HG03159 (cell line): ENCODE measurements at regions not wholly inside any gene's neighbourhood (a gene's known extent, or its start where the extent isn't known, plus 50 kb on each side); places are given as distances from the start of the nearest gene placed in this dataset.

Experiments used
- ATAC-seq: cut with Tn5 transposase; IDR thresholded peaks from one replicate; pipeline ENCODE4 v1.9.1; 2021; ENCODE audit warnings: mild to moderate bottlenecking, moderate library complexity; ENCODE audit not compliant: unreplicated experiment

DNA sequence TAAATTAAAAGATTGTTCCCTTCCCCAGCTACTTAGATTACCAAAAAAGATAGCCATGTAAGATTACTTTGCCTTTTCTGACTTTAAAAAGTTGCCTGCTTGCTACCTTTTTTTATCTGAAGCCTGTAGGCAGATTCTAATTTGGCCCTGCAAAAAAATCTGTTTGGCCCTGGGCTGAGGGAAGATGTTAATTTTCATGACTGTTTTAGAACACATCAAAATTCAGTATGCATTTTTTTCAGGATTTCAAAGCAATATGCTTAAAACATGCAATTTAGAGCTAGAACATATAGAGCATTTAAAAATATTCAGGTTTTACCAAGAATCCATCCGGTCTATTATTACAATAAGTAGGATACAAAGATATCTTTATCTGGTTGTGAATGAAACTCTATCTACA lies 563.6 kb downstream of the NR2F1-AS1 start:
- ATAC-seq = no peak

DNA sequence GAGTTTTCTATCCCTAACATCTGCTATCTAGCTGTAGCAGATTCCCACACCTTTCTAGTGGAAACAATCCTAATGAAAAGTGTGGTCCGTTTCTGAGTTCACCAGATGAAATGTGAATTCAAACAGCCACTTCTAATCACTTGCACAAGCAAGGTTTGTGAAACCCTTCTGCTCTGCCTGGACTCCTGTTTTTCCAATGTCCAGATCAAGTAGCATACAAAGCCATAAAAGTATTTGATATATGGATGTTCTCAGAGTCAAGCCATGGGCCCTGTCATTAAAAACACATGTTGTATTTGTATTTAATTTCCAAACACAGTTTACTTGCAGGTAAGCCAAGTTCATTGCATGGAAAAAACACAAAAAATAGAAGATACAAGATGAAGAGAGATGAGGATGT lies 570.4 kb downstream of the NR2F1-AS1 start:
- no peak for ATAC-seq

DNA sequence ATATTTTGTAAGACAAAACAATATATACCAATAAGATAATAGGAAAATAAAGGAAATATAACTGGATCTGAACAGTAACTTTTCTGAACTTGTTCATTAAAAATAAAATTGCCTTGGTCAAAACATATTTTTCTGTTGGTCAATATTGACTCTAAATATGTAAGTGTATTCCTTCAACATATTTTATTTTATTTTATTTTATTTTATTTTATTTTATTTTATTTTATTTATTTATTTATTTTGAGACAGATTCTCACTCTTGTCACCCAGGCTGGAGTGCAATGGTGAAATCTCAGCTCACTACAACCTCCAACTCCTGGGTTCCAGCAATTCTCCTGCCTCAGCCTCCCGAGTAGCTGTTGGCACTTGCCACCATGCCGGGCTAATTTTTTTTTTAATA lies 571.0 kb downstream of the NR2F1-AS1 start:
- ATAC-seq = no peak

DNA sequence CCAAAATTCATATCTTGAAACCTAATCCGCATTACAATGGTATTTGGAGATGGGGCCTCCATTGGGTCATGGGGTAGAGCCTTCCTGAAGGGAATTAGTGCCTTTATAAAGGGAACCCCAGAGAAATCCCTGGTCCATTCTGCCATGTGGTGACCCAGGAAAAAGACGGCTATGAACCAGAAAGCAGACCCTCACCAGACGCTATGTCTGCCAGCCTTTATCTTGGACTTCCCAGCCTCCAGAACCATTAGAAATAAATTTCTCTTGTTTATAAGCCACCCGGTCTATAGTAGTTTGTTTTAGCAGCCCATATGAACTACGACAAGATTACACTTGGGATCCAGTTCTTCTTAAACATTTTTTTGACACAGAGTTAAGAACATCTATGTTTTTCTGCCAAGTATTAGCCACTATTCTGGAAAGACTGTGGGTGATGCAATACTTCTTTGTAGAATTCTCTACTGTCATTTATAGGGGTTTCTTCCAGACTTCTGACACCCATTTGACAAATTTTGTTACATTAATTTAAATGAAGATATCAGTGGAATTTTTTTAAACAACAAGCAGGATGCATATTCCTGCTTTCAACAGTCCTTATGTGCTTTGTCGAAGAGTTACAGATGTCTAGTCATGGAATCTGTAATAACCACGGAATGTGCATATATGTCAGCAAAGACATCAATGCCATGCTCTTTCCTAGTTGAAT lies 572.4 kb downstream of the NR2F1-AS1 start:
- no peak for ATAC-seq

DNA sequence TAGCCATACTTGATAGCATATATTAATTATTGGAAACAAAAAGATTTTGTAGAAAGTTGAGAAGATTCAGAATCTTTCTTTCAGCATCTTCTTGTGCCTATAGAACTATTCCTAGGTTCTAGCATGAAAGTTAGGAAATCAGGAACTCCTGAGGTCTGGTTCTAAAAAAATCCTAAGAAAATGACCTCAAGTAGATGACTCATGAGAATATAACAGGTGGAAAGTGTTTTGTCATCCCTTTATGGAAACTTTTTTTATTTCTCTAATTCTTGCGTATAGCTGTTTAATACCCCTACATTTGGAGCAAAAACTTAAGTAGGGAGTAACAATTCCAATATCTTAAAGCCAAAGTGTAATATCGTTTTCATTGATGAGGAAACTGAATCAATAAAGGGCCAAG lies 574.1 kb downstream of the NR2F1-AS1 start:
- ATAC-seq = no peak

DNA sequence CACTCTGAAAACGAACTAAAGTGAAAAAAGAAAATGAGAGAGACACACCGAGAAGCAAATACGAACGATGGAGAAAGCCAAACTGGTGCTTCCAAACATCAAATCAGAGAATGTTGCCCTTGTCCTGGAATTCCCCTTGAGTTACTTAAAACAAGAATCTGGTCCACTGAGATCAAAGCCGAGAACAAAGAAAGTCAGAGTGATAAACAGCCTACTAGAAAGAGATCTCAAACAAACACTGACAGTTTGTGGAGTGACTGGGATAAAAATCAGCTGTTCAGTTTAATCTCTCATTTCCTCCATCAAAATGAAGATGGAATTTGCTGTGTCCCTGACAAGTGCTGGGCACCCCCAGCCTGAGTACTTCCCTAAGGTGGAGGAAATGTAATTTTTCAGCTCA lies 582.6 kb downstream of the NR2F1-AS1 start:
- no peak for ATAC-seq

- no peak for ATAC-seq
Observed at GRCh38 chr5:92994392-92994791, 586.6 kb downstream of the NR2F1-AS1 start.

DNA sequence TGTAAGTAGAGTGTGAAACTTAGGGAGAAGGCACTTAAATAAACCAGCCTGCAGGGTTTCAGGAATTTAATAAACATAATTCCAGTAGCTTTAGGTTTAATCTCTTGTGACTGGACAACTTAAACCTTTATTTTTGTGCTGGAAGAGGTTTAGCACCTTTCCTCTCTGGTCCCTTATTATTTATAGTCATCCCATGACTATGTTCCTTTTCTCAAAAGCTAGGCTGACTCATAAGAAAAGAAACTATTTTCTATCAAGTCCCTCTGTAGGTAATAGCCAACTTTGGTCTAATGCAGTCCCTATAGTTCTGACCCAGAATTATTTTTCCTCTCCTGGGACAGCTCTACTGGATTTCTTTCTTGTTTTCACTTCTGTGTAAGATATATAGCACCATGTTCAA lies 588.9 kb downstream of the NR2F1-AS1 start:
- no peak for ATAC-seq

DNA sequence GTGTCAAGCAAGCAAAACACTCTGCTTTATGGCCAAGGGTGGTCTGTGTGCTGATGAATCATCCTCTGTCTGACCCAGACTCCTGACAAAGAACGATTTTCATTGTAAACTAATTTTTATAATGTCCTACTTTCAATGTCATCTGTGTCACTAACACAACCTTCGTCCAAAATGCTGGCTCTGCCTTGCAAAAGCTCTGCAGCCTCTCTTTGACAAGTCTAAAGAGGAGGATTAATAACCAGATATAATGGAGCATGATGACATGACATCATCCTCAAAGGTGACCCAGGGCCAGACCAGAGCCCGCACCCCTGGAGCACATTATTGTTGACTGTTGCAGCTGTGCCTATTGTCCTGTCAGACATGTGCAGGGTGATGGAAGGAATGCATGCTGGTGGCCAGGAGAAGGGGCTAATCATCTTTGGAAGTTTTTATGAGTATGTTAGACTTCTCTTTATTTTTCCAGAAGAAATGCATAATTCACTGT lies 589.4 kb downstream of the NR2F1-AS1 start:
- ATAC-seq = no peak

GRCh38 chr5:92990771-92991170 lies 590.2 kb downstream of the NR2F1-AS1 start:
- no peak for ATAC-seq

DNA sequence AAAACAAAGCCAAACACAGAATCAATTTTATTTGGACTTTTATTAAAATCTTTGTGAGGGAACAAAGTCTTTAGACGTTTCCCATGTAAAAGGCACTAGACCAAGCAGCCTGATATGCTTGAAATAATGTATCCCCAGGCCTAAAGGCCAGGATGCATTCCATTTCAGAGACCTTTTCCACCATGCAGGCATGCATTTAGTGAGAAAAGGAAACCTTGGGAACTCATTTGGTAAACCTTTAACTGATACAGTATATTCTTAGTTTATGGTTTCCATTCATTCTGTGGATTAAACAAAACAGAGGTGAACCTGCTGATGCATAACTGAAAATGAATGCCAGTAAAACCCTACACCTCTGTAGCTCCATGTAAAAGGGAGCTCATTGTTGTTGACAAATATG lies 600.0 kb downstream of the NR2F1-AS1 start:
- no peak for ATAC-seq

DNA sequence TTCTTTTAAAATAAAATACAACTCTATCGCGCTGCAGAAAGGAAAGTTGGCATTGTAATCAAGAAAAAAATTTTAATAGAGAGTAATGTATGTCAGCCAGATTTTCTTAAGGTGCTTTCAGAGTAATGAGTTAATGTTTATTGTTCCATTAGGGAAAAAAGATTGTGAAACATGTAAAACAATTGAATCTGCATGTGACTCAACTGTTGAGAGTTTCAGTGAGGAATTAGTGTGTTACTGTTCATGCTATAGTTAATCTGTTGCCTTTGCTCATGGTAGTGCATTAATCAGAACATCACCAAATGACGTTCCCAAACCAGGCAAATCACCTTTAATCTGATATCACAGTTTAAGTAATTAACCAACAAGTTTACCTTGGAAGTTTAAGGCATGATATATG lies 600.5 kb downstream of the NR2F1-AS1 start:
- ATAC-seq = no peak

DNA sequence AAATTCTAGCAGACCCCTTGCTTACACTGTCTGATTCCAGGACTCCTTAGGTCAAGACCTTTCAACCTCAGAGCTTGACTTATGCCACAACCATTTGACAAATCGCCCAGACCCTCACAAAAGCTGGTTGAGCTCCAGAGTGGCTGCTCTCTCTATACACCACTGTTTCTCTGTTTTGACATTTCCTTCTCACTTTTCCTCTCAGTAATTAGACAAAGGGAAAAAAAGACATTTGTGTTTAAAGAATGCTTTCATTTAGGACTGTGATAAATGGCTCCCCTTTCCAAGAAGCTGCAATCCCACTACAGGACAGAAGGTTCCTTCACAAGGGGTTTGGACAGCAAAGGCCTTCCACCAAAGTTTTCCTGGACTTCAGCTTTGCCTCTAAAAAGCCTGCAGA lies 601.3 kb downstream of the NR2F1-AS1 start:
- ATAC-seq = no peak

GRCh38 chr5:92977846-92978540 lies 603.0 kb downstream of the NR2F1-AS1 start:
- ATAC-seq = no peak

- ATAC-seq = no peak
Observed at GRCh38 chr5:92976156-92976555, 604.9 kb downstream of the NR2F1-AS1 start.

- ATAC-seq = no peak
Observed at GRCh38 chr5:92969781-92970237, 611.2 kb downstream of the NR2F1-AS1 start.

DNA sequence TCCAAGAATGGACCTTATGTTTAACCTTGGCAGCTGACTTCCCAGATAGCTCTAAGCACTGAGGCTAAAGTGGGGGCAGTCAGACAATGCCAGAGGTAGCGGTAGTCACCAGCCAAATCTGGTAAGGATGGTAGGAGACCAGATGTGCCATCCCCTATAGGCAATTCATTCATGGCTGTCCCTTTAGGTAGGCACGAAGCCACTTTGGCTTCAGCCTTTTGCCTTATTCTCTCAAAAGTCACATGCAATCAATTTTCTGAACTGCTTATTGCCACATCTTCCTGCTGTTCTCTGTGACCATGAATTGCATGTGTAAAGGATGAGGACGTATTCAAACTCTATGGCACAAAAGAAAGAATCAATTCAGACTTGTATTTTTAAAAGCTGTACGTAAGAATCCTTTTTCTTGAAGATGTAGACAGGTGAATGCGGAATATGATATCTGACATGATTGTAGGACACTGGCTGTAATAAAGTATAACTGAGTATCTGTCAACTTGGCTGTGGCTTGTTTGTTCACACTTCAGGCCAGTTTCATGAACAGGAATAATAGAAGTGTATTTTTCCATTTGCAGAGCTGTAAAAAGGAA lies 611.7 kb downstream of the NR2F1-AS1 start:
- no peak for ATAC-seq

- no peak for ATAC-seq
Observed at GRCh38 chr5:92963800-92964199, 617.2 kb downstream of the NR2F1-AS1 start.

DNA sequence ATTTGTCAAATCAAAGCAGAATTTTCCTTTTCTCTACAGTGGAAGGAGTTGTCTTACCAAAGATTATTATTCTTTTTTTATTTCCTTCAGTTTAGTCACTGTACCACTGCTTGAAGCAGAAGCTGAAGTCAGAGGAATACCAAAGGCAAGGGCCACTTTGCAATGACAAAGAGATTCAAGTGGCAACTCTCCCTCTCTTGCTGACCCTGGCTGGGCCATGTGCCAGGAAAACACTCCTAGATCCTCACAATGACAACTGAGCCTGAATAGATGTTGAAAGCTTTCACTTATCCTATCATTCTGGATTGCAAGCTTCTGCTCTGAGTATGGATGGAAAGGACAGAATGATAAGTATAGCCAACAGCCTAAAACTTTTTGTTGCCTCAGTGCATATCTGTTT lies 618.3 kb downstream of the NR2F1-AS1 start:
- no peak for ATAC-seq

DNA sequence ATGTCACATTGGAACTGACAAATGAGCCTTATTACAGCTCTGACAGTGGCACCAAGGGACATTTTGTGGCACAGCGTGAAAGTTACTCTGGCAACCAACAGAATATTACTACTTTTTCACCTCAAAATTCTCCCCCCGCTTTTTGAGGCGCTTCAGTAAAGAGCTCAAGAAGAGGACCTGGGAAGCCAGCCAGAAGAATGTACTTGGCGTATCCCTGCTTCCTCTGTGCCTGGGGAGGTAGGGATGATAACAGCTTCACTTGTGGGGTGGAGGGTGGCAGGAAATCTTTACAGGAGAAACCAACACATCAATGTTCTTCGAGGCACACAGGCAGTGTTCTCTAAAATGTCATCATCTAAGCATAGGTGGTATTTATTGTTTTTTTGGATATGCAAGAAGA lies 624.1 kb downstream of the NR2F1-AS1 start:
- ATAC-seq = no peak

DNA sequence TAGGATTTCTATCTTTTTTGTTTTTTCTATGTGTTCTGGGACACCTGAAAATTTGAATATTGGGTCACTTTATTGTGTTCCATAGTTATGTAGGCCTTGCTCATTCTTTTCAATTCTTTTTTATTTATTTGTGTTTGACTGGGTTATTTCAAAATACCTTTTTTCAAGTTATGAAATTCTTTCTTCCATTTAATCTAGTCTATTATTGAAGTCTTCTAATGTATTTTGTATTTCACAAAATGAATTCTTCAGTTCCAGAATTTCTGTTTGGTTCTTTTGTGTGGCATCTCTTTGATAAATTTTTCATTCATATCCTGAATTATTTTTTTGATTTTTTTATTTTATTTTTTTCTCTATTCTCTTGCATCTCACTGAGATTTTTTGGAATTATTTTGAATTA lies 628.8 kb downstream of the NR2F1-AS1 start:
- no peak for ATAC-seq

DNA sequence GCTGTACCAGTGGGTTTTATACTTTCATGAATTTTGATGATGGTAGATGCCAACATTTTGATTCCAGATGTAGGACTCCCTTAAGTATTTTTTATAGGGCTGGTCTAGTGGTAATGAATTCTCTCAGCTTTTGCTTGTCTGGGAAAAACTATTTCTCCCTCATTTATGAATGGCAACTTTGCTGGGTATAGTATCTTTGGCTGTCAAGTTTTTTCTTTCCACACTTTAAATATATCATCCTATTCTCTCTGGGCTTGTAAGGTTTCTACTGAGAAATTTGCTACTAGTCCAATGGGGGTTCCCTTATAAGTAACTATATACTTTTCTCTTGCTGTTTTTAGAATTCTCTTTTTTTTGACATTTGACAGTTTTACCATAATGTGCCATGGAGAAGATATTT lies 629.3 kb downstream of the NR2F1-AS1 start:
- ATAC-seq = no peak
